CD14-positive monocyte (primary cell): ENCODE measurements at regions not wholly inside any gene's neighbourhood (a gene's known extent, or its start where the extent isn't known, plus 50 kb on each side); places are given as distances from the start of the nearest gene placed in this dataset.

ENCODE experiments used
- DNase-seq, 3 donors: peaks; one replicate each; pipeline ENCODE4 v3.0.0-alpha.2; 2011 to 2022
- H2AFZ ChIP-seq: 2 replicates; pipeline ENCODE4 v1.6.0; 2012; ENCODE audit warnings: mild to moderate bottlenecking, low read depth, low read length, inconsistent platforms; ENCODE audit not compliant: insufficient read depth, poor library complexity, severe bottlenecking
- H3K27ac ChIP-seq, 2 donors: 1 replicate in 1 of 2; 2 replicates in 1 of 2; pipeline ENCODE4 v1.5.1; 2012 to 2013; ENCODE audit warnings: low read length in 2 of 2, control low read depth in 1 of 2, inconsistent platforms in 1 of 2, low read depth in 1 of 2, mild to moderate bottlenecking in 1 of 2
- H3K27me3 ChIP-seq, 2 donors: one replicate each; pipeline versions ENCODE4 v1.6.0 to v1.6.1; 2011 to 2013; ENCODE audit warnings: low read length in 2 of 2; ENCODE audit not compliant: control insufficient read depth in 2 of 2, insufficient read depth in 2 of 2
- H3K36me3 ChIP-seq, 2 donors: replicated peaks in 1 of 2; 1 replicate in 1 of 2; 2 replicates in 1 of 2; pipeline versions ENCODE4 v1.5.1 to v1.6.1; 2012 to 2013; ENCODE audit warnings: low read length in 2 of 2, control low read depth in 1 of 2, inconsistent platforms in 1 of 2, mild to moderate bottlenecking in 1 of 2; ENCODE audit not compliant: insufficient read depth in 2 of 2, control insufficient read depth in 1 of 2
- H3K4me1 ChIP-seq, 2 donors: 1 replicate in 1 of 2; 2 replicates in 1 of 2; pipeline versions ENCODE4 v1.5.1 to v1.6.1; 2012 to 2013; ENCODE audit warnings: low read length in 2 of 2, control low read depth in 1 of 2, inconsistent platforms in 1 of 2, mild to moderate bottlenecking in 1 of 2, moderate library complexity in 1 of 2; ENCODE audit not compliant: insufficient read depth in 2 of 2, control insufficient read depth in 1 of 2
- H3K4me2 ChIP-seq: replicated peaks from 2 replicates; pipeline ENCODE3; 2012; ENCODE audit warnings: low read length, moderate library complexity, mild to moderate bottlenecking; ENCODE audit not compliant: poor library complexity, severe bottlenecking; ENCODE audit errors: extremely low read depth
- H3K4me3 ChIP-seq, 3 experiments: fragments of 200-600 bp in 1 of 3; sonication (generic) in 1 of 3; replicated peaks in 1 of 3; 1 replicate in 2 of 3; 2 replicates in 1 of 3; pipeline ENCODE4 v1.5.1; 2011 to 2013; ENCODE audit warnings: low read length in 3 of 3, mild to moderate bottlenecking in 3 of 3, control low read depth in 2 of 3, low read depth in 2 of 3, inconsistent platforms in 1 of 3, moderate library complexity in 1 of 3
- H3K79me2 ChIP-seq: 2 replicates; pipeline ENCODE4 v1.6.0; 2012; ENCODE audit warnings: mild to moderate bottlenecking, control low read depth, inconsistent platforms, low read length, moderate library complexity; ENCODE audit not compliant: insufficient read depth
- H3K9ac ChIP-seq: 2 replicates; pipeline ENCODE4 v1.6.0; 2017; ENCODE audit warnings: low read length, mild to moderate bottlenecking; ENCODE audit not compliant: insufficient read depth, poor library complexity, severe bottlenecking
- H3K9me3 ChIP-seq, 2 donors: replicated peaks in 1 of 2; 1 replicate in 1 of 2; 2 replicates in 1 of 2; pipeline versions ENCODE4 v1.5.1 to v1.6.1; 2012 to 2013; ENCODE audit warnings: low read length in 2 of 2, control low read depth in 1 of 2; ENCODE audit not compliant: control insufficient read depth in 1 of 2, insufficient read depth in 1 of 2
- H4K20me1 ChIP-seq: 2 replicates; pipeline ENCODE4 v1.6.0; 2012; ENCODE audit warnings: mild to moderate bottlenecking, low read length, control low read depth, moderate library complexity; ENCODE audit not compliant: insufficient read depth
- H3K27ac Mint-ChIP-seq, 7 donors: one replicate each; pipeline ENCODE4 v1.8.0; 2020; ENCODE audit warnings: mild to moderate bottlenecking in 7 of 7, mixed read lengths in 7 of 7, moderate library complexity in 6 of 7, inconsistent platforms in 2 of 7
- H3K27me3 Mint-ChIP-seq, 3 donors: one replicate each; pipeline ENCODE4 v1.8.0; 2021 to 2022; ENCODE audit warnings: low read depth in 3 of 3, mild to moderate bottlenecking in 3 of 3, mixed read lengths in 3 of 3, moderate library complexity in 3 of 3, inconsistent platforms in 1 of 3
- H3K36me3 Mint-ChIP-seq, 2 donors: one replicate each; pipeline ENCODE4 v1.8.0; 2020; ENCODE audit warnings: mixed read lengths in 2 of 2, inconsistent platforms in 1 of 2, mild to moderate bottlenecking in 1 of 2
- H3K4me1 Mint-ChIP-seq: one replicate; pipeline ENCODE4 v1.8.0; 2020; ENCODE audit warnings: mild to moderate bottlenecking, mixed read lengths
- H3K4me3 Mint-ChIP-seq, 2 donors: one replicate each; pipeline ENCODE4 v1.8.0; 2020; ENCODE audit warnings: mild to moderate bottlenecking in 2 of 2, mixed read lengths in 2 of 2, moderate library complexity in 1 of 2
- H3K9me3 Mint-ChIP-seq, 7 donors: one replicate each; pipeline ENCODE4 v1.8.0; 2020 to 2022; ENCODE audit warnings: mixed read lengths in 7 of 7, mild to moderate bottlenecking in 6 of 7, moderate library complexity in 6 of 7, inconsistent platforms in 2 of 7
- WGBS: methylation state at CpG from one replicate; pipeline ENCODE4 v1.1.5; 2013; ENCODE audit warnings: missing lambda C conversion rate; ENCODE audit not compliant: insufficient coverage; 5-methylcytosine and 5-hydroxymethylcytosine counted together
- intact Hi-C, 2 donors: fragments of 100-400 bp; cut with micrococcal nuclease; formaldehyde crosslinking; loops; one replicate each; pipeline versions ENCODE4 v1.15.0 to v1.15.1; 2023
- TF ChIP-seq, protein P1 (sequence below): fragments of 200-600 bp; IDR thresholded peaks from one replicate; pipeline ENCODE4 v1.8.0; 2022; ENCODE audit warnings: antibody characterized with exemption, mild to moderate bottlenecking

DNA sequence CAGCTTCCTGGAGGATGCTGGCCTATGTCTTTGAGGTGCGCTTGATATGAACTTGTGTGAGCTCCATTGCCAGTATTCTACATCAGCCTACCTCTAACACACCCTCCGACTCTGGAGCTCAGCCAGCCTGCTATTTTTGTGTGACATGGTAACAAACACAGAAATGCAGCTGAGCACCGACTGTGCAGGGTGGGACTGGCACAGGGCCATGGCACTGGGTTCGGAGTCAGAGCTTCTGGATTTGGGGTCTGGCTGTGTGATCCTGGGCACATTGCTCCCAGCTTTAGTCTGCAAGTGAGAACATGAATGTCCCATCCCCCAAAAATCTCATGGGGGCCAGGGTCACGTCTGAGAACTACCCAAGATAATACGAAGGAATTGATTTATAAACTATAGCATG is 257.2 kb upstream of the CTBP2 start:
- no peaks in the 10 kb centered on the region for H3K27me3 Mint-ChIP-seq
- Histone ChIP-seq H3K36me3 (no peaks in the 10 kb centered on the region), H3K9ac (no peak overlapping the region), H3K27me3 (no peaks in the 10 kb centered on the region), H3K9me3 (peaks cover 0 to 4% of the 10 kb centered on the region in 2 donors), H2AFZ (no peak overlapping the region), H3K4me2 (no peak overlapping the region), H3K4me3 (no peak overlapping the region), H3K4me1 (no peaks in the 10 kb centered on the region), H4K20me1 (no peaks in the 10 kb centered on the region), H3K79me2 (no peaks in the 10 kb centered on the region), H3K27ac (no peak overlapping the region)
- WGBS: 96% methylated on average over 3 of the region's 6 CpGs
- no peak for DNase-seq
- no peaks in the 10 kb centered on the region for H3K4me1 Mint-ChIP-seq
- H3K4me3 Mint-ChIP-seq: no peak overlapping the region
- TF ChIP-seq, protein P1, sequence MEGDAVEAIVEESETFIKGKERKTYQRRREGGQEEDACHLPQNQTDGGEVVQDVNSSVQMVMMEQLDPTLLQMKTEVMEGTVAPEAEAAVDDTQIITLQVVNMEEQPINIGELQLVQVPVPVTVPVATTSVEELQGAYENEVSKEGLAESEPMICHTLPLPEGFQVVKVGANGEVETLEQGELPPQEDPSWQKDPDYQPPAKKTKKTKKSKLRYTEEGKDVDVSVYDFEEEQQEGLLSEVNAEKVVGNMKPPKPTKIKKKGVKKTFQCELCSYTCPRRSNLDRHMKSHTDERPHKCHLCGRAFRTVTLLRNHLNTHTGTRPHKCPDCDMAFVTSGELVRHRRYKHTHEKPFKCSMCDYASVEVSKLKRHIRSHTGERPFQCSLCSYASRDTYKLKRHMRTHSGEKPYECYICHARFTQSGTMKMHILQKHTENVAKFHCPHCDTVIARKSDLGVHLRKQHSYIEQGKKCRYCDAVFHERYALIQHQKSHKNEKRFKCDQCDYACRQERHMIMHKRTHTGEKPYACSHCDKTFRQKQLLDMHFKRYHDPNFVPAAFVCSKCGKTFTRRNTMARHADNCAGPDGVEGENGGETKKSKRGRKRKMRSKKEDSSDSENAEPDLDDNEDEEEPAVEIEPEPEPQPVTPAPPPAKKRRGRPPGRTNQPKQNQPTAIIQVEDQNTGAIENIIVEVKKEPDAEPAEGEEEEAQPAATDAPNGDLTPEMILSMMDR: no peak
- peaks cover 2 to 11% (median 5%) of the 10 kb centered on the region in 7 donors for H3K9me3 Mint-ChIP-seq
- no peak overlapping the region for H3K27ac Mint-ChIP-seq
- intact Hi-C loops: no loop called here
- no peaks in the 10 kb centered on the region for H3K36me3 Mint-ChIP-seq

DNA sequence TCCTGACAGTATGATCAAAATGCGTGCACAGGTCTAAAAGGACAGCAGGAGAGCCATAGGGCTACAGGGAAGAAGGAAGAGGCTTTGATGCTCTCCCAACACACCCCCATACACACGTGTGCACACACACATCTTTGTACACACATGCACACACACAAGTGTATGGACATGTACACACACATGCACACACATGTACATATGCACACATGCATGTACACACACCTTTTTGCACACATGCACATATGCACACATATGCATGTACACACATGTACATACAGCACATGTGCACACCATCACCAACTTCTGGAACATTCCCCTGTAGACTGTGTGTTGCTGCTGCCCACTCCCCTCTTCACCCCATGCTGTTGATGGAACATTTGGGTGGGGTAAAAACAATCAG is 255.6 kb upstream of the CTBP2 start:
- Histone ChIP-seq H3K4me2 (no peak overlapping the region), H3K4me3 (no peak overlapping the region), H3K9ac (no peak overlapping the region), H3K79me2 (no peaks in the 10 kb centered on the region), H4K20me1 (no peaks in the 10 kb centered on the region), H3K4me1 (no peaks in the 10 kb centered on the region), H3K27me3 (no peaks in the 10 kb centered on the region), H3K36me3 (no peaks in the 10 kb centered on the region), H2AFZ (no peak overlapping the region), H3K27ac (no peak overlapping the region), H3K9me3 (peaks cover 0 to 4% of the 10 kb centered on the region in 2 donors)
- Mint-ChIP-seq H3K4me1 (no peaks in the 10 kb centered on the region), H3K27me3 (no peaks in the 10 kb centered on the region), H3K36me3 (no peaks in the 10 kb centered on the region), H3K27ac (peak overlapping the region in 1 of 7 donors; percentile 26), H3K4me3 (no peak overlapping the region), H3K9me3 (peaks cover 2 to 11% (median 7%) of the 10 kb centered on the region in 7 donors)
- TF ChIP-seq, protein P1: no peak
- intact Hi-C loops: no loop called here
- 83% methylated on average over 2 of the region's 2 CpGs for WGBS
- DNase-seq: no peak
